Gastrocnemius medialis (tissue), 4 donors: ENCODE measurements at regions not wholly inside any gene's neighbourhood (a gene's known extent, or its start where the extent isn't known, plus 50 kb on each side); places are given as distances from the start of the nearest gene placed in this dataset.

Experiments used
- POLR2A ChIP-seq, 2 donors: fragments of 450-650 bp; IDR thresholded peaks; one replicate each; pipeline ENCODE4 v1.6.1; 2017; ENCODE audit warnings: antibody characterized with exemption in 2 of 2, mild to moderate bottlenecking in 2 of 2, moderate library complexity in 2 of 2
- TF ChIP-seq, protein P1 (sequence below), 5 experiments: fragments of 450-650 bp in 3 of 5; fragments of 200-600 bp in 2 of 5; sonication (generic) in 2 of 5; IDR thresholded peaks in 4 of 5; conservative IDR thresholded peaks in 1 of 5; 1 replicate in 4 of 5; 2 replicates in 1 of 5; pipeline ENCODE4 v1.5.1; 2016 to 2019; ENCODE audit warnings: antibody characterized with exemption in 5 of 5, mild to moderate bottlenecking in 3 of 5, moderate library complexity in 3 of 5

DNA sequence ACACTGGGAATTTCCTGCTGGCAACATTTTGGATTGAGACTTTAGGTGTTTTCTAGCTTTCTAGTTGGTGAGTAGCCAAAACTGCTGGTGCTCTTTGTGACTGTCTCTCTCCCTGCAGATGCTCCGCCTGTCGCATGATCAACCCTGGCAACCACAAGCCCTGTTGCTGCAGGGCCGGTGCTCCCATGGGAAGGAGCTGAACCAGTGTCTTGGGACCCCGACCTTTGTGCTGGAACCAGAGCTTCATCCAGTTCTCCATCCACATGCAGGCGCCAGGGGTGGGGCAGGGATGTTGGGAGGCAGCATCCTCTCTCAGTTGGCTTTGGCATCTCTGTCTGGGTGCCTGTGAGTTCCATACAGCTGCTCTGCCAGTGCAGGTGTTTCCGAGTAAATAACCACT lies 306.2 kb upstream of the MKI67 start:
- TF ChIP-seq, protein P1, sequence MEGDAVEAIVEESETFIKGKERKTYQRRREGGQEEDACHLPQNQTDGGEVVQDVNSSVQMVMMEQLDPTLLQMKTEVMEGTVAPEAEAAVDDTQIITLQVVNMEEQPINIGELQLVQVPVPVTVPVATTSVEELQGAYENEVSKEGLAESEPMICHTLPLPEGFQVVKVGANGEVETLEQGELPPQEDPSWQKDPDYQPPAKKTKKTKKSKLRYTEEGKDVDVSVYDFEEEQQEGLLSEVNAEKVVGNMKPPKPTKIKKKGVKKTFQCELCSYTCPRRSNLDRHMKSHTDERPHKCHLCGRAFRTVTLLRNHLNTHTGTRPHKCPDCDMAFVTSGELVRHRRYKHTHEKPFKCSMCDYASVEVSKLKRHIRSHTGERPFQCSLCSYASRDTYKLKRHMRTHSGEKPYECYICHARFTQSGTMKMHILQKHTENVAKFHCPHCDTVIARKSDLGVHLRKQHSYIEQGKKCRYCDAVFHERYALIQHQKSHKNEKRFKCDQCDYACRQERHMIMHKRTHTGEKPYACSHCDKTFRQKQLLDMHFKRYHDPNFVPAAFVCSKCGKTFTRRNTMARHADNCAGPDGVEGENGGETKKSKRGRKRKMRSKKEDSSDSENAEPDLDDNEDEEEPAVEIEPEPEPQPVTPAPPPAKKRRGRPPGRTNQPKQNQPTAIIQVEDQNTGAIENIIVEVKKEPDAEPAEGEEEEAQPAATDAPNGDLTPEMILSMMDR (IDR thresholded peaks at IDR 0.05 in 4 of 5, conservative IDR thresholded peaks at IDR 0.05 in 1 of 5): no peak
- TF ChIP-seq POLR2A (IDR thresholded peaks at IDR 0.05): no peak
